BE2C (cell line): ENCODE measurements at regions not wholly inside any gene's neighbourhood (a gene's known extent, or its start where the extent isn't known, plus 50 kb on each side); places are given as distances from the start of the nearest gene placed in this dataset.
A peak's percentile ranks its signal among the peaks of the same experiment; 100 is the strongest.
"Not testable (repeated sequence)": the region's sequence is repeated elsewhere in the genome, so short reads cannot be mapped to it uniquely, and the experiment has no call there.

Experiments used
- DNase-seq: peaks from one replicate; pipeline ENCODE4 v3.0.0-alpha.2; 2020
- H3K27me3 ChIP-seq: fragments of 250-450 bp; sonication (Bioruptor Pico); 2 replicates; pipeline ENCODE4 v1.5.1; 2020; ENCODE audit warnings: mild to moderate bottlenecking
- H3K36me3 ChIP-seq: fragments of 250-450 bp; sonication (Bioruptor Pico); 2 replicates; pipeline ENCODE4 v1.5.1; 2020; ENCODE audit warnings: mild to moderate bottlenecking
- H3K4me1 ChIP-seq: fragments of 250-450 bp; sonication (Bioruptor Pico); 2 replicates; pipeline ENCODE4 v1.5.1; 2020
- H3K4me3 ChIP-seq: 2 replicates; pipeline ENCODE4 v1.5.1; 2011; ENCODE audit warnings: low read depth, low read length
- H3K9me3 ChIP-seq: fragments of 250-450 bp; sonication (Bioruptor Pico); 2 replicates; pipeline ENCODE4 v1.5.1; 2020
- TF ChIP-seq, protein P1 (sequence below): IDR thresholded peaks from 2 replicates; pipeline ENCODE4 v1.5.1; 2012; ENCODE audit warnings: mild to moderate bottlenecking, low read depth, low read length

DNA sequence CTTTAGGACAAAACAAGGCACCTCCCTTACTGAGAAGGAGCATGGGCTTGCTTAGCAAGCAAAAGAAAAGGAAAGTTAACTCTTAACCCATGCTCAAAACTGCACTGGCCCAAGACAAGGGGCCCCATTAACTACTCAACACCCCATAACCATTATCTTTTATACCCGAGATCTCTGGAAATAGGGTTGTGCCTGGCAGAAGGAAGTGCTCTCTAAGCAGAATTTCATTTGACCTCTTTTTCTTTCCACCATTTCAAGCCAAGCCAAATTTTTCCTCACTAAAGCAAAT, 167.2 kb downstream of the RASEF start:
- Histone ChIP-seq H3K9me3 (no peaks in the 10 kb centered on the region), H3K4me1 (peaks cover 15% of the 10 kb centered on the region), H3K27me3 (no peaks in the 10 kb centered on the region), H3K4me3 (no peak overlapping the region), H3K36me3 (no peaks in the 10 kb centered on the region)
- no peak for DNase-seq
- TF ChIP-seq, protein P1, sequence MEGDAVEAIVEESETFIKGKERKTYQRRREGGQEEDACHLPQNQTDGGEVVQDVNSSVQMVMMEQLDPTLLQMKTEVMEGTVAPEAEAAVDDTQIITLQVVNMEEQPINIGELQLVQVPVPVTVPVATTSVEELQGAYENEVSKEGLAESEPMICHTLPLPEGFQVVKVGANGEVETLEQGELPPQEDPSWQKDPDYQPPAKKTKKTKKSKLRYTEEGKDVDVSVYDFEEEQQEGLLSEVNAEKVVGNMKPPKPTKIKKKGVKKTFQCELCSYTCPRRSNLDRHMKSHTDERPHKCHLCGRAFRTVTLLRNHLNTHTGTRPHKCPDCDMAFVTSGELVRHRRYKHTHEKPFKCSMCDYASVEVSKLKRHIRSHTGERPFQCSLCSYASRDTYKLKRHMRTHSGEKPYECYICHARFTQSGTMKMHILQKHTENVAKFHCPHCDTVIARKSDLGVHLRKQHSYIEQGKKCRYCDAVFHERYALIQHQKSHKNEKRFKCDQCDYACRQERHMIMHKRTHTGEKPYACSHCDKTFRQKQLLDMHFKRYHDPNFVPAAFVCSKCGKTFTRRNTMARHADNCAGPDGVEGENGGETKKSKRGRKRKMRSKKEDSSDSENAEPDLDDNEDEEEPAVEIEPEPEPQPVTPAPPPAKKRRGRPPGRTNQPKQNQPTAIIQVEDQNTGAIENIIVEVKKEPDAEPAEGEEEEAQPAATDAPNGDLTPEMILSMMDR, result no peak

DNA sequence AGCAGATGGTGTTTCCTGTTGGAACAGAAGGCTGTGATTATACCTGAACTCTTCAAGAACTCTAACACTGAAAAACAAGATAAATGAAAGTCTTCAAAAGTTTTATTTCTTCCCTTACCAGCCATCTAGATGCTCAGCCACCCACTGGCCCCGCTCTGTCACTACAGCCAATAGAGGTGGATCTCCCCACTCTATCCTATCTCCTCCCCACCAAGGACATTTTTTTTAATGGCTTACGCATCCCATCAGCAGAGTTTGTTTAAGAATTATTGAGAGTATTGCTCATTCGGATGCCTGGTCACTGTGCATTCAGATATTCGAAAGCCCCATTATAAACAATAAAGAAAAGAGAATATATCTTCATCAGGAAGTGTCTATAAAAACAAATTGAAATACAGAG, 159.4 kb downstream of the RASEF start:
- TF ChIP-seq, protein P1, result peak; percentile 46
- Histone ChIP-seq H3K27me3 (no peaks in the 10 kb centered on the region), H3K9me3 (no peaks in the 10 kb centered on the region), H3K4me3 (no peak overlapping the region), H3K36me3 (no peaks in the 10 kb centered on the region), H3K4me1 (no peaks in the 10 kb centered on the region)
- DNase-seq, result peak; percentile 14

DNA sequence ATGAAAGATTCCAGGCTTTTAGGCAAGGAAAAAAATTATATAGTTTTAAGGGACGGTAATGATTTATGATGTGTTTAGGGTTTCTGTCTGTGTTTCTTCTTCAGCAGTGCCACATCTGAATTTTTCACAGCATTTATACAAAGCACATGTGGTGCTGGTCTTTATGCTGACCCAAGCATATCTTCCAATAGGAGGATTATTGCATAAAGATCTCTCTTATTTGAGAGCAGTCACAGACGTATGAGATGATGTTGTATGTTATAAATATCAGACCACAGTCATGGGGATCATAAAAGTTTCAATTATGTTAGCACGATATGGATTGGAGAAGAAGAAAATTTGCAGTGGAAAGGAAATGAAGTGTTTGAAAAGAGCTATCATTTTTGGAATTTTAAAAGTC, 150.9 kb downstream of the RASEF start:
- Histone ChIP-seq H3K4me3 (no peak overlapping the region), H3K36me3 (no peaks in the 10 kb centered on the region), H3K9me3 (no peaks in the 10 kb centered on the region), H3K27me3 (no peaks in the 10 kb centered on the region), H3K4me1 (no peaks in the 10 kb centered on the region)
- TF ChIP-seq, protein P1, result no peak
- no peak for DNase-seq

GRCh38 chr9:82912645-82913044, 150.3 kb downstream of the RASEF start:
- Histone ChIP-seq H3K4me3 (no peak overlapping the region), H3K9me3 (no peaks in the 10 kb centered on the region), H3K36me3 (no peaks in the 10 kb centered on the region), H3K4me1 (no peaks in the 10 kb centered on the region), H3K27me3 (no peaks in the 10 kb centered on the region)
- TF ChIP-seq, protein P1, result peak; percentile 48
- DNase-seq, result no peak

GRCh38 chr9:82916238-82916637, 146.7 kb downstream of the RASEF start:
- DNase-seq, H3K9me3 ChIP-seq, H3K4me1 ChIP-seq, H3K4me3 ChIP-seq, H3K27me3 ChIP-seq, H3K36me3 ChIP-seq: not testable (repeated sequence)

GRCh38 chr9:82920154-82920553, 142.8 kb downstream of the RASEF start:
- Histone ChIP-seq H3K4me1 (peaks cover 6% of the 10 kb centered on the region), H3K9me3 (no peaks in the 10 kb centered on the region), H3K4me3 (no peak overlapping the region), H3K27me3 (no peaks in the 10 kb centered on the region), H3K36me3 (no peaks in the 10 kb centered on the region)
- no peak for DNase-seq
- TF ChIP-seq, protein P1, result no peak

DNA sequence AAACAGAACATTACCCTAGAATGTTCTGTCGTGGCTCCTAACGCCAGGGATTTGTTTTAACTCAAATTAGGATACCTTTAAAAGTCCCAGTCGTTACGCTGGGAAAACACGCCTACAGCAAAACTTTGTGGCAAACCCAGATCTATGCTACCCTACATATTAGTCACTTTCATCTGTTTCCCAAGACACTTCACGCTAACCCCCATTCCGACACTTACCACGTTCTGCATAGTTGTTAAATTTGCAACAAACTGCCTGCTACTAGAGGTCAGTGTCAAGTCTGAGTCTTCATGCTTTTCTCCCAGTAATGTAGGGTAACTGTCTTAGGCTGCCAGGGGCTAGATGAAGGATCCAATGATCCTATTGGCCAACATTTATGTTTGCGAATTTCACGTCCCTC, 140.3 kb downstream of the RASEF start:
- no peaks in the 10 kb centered on the region for H3K9me3 ChIP-seq
- no peak for DNase-seq
- TF ChIP-seq, protein P1, result no peak
- H3K4me1 ChIP-seq, result peaks cover 6% of the 10 kb centered on the region
- no peaks in the 10 kb centered on the region for H3K27me3 ChIP-seq
- H3K4me3 ChIP-seq, result no peak overlapping the region
- no peaks in the 10 kb centered on the region for H3K36me3 ChIP-seq
